GM23338 (cell line): ENCODE measurements at regions not wholly inside any gene's neighbourhood (a gene's known extent, or its start where the extent isn't known, plus 50 kb on each side); places are given as distances from the start of the nearest gene placed in this dataset.

ENCODE experiments used
- CREB1 ChIP-seq: fragments of 250-450 bp; sonication (Bioruptor Pico); IDR thresholded peaks from 2 replicates; pipeline ENCODE4 v1.5.0; 2020; ENCODE audit warnings: low read depth, mild to moderate bottlenecking, moderate library complexity
- CTCF ChIP-seq, 2 experiments: fragments of 200-600 bp in 1 of 2; sonication (generic) in 1 of 2; conservative IDR thresholded peaks; 2 replicates each; pipeline versions ENCODE4 v1.5.1 to v1.6.1; 2016 to 2017; ENCODE audit warnings: antibody characterized with exemption in 2 of 2, low read depth in 2 of 2, mild to moderate bottlenecking in 2 of 2, moderate library complexity in 1 of 2
- ETS1 ChIP-seq: IDR thresholded peaks from 2 replicates; pipeline ENCODE4 v1.6.1; 2016; ENCODE audit warnings: antibody characterized with exemption
- EZH2 ChIP-seq: fragments of 200-600 bp; sonication (generic); IDR thresholded peaks from one replicate; pipeline ENCODE4 v1.8.0; 2017; ENCODE audit warnings: antibody characterized with exemption, mild to moderate bottlenecking, low read depth; ENCODE audit not compliant: unreplicated experiment
- EZH2phosphoT487 ChIP-seq: fragments of 200-600 bp; sonication (generic); IDR thresholded peaks from one replicate; pipeline ENCODE4 v1.8.1; 2018; ENCODE audit warnings: antibody characterized with exemption; ENCODE audit not compliant: unreplicated experiment
- JUNB ChIP-seq: IDR thresholded peaks from one replicate; pipeline ENCODE4 v1.6.1; 2016; ENCODE audit warnings: antibody characterized with exemption; ENCODE audit not compliant: unreplicated experiment
- NANOG ChIP-seq: IDR thresholded peaks from 2 replicates; pipeline ENCODE4 v1.6.1; 2016; ENCODE audit warnings: antibody characterized with exemption, borderline replicate concordance
- POLR2AphosphoS5 ChIP-seq: IDR thresholded peaks from 2 replicates; pipeline ENCODE4 v1.6.1; 2016; ENCODE audit warnings: antibody characterized with exemption, low read depth
- REST ChIP-seq: IDR thresholded peaks from one replicate; pipeline ENCODE4 v1.6.1; 2018; ENCODE audit warnings: antibody characterized with exemption; ENCODE audit not compliant: unreplicated experiment
- STAT1 ChIP-seq: IDR thresholded peaks from one replicate; pipeline ENCODE4 v1.6.1; 2016; ENCODE audit warnings: antibody characterized with exemption; ENCODE audit not compliant: unreplicated experiment
- ZNF114 ChIP-seq: fragments of 250-450 bp; sonication (Bioruptor Pico); IDR thresholded peaks from 2 replicates; pipeline ENCODE4 v1.5.0; 2020; ENCODE audit warnings: mild to moderate bottlenecking, moderate library complexity
- ZNF331 ChIP-seq: fragments of 250-450 bp; sonication (Bioruptor Pico); IDR thresholded peaks from 2 replicates; pipeline ENCODE4 v1.5.0; 2020; ENCODE audit warnings: low read depth, mild to moderate bottlenecking, moderate library complexity
- ZNF462 ChIP-seq: fragments of 250-450 bp; sonication (Bioruptor Pico); IDR thresholded peaks from 2 replicates; pipeline ENCODE4 v1.5.0; 2020; ENCODE audit warnings: mild to moderate bottlenecking, moderate library complexity

- no peak for TF ChIP-seq CTCF (conservative IDR thresholded peaks at IDR 0.05; ENCODE audit: low read depth in 2 of 2)
- no peak for TF ChIP-seq POLR2AphosphoS5
- TF ChIP-seq ZNF114 (CRISPR knock-in tag) = no peak
- no peak for TF ChIP-seq EZH2phosphoT487
- TF ChIP-seq EZH2 = no peak
- TF ChIP-seq CREB1 (CRISPR knock-in tag) = no peak
- TF ChIP-seq JUNB = no peak
- TF ChIP-seq REST = no peak
- TF ChIP-seq ETS1 = no peak
- no peak for TF ChIP-seq ZNF462 (CRISPR knock-in tag)
- TF ChIP-seq NANOG = no peak
- TF ChIP-seq ZNF331 (CRISPR knock-in tag) = no peak
- TF ChIP-seq STAT1 = no peak
These were observed 145.2 kb downstream of the RBFOX3 start for GRCh38 chr17:79465681-79466025.
